ENCODE measurements at regions not wholly inside any gene's neighbourhood (a gene's known extent, or its start where the extent isn't known, plus 50 kb on each side); places are given as distances from the start of the nearest gene placed in this dataset.

- H3K4me1 ChIP-seq = no peaks in the 10 kb centered on the region
- H3K4me3 ChIP-seq = no peak overlapping the region
- H3K36me3 ChIP-seq = no peaks in the 10 kb centered on the region
- H3K9me3 ChIP-seq = no peaks in the 10 kb centered on the region
- no peak for DNase-seq (ENCODE audit: low spot score in 2 of 2)
- TF ChIP-seq CTCF (IDR thresholded peaks at IDR 0.05) = no peak
- TF ChIP-seq POLR2A (IDR thresholded peaks at IDR 0.05) = no peak
- no peak for TF ChIP-seq POLR2AphosphoS5 (IDR thresholded peaks at IDR 0.05)
- no peak overlapping the region for H3K27ac ChIP-seq
- intact Hi-C loops (cut with DNase I; ENCODE audit: low total_unique reads) = no loop called here
- H3K27me3 ChIP-seq = no peaks in the 10 kb centered on the region
Observed at GRCh38 chrY:8495243-8495642, 842.0 kb upstream of the TSPY4 start.

GRCh38 chrY:8500888-8501287 is 836.4 kb upstream of the TSPY4 start:
- Histone ChIP-seq H3K4me3 (no peak overlapping the region), H3K36me3 (no peaks in the 10 kb centered on the region), H3K4me1 (no peaks in the 10 kb centered on the region), H3K27ac (no peak overlapping the region), H3K27me3 (no peaks in the 10 kb centered on the region), H3K9me3 (no peaks in the 10 kb centered on the region)
- no peak for TF ChIP-seq POLR2AphosphoS5 (IDR thresholded peaks at IDR 0.05)
- TF ChIP-seq POLR2A (IDR thresholded peaks at IDR 0.05) = no peak
- TF ChIP-seq CTCF (IDR thresholded peaks at IDR 0.05) = no peak
- intact Hi-C loops (cut with DNase I; ENCODE audit: low total_unique reads) = no loop called here
- DNase-seq (ENCODE audit: low spot score in 2 of 2) = no peak

GRCh38 chrY:8533468-8533867 is 803.8 kb upstream of the TSPY4 start:
- H3K9me3 ChIP-seq = no peaks in the 10 kb centered on the region
- no peaks in the 10 kb centered on the region for H3K36me3 ChIP-seq
- no peaks in the 10 kb centered on the region for H3K27me3 ChIP-seq
- no peak overlapping the region for H3K27ac ChIP-seq
- no peak overlapping the region for H3K4me3 ChIP-seq
- no peak for TF ChIP-seq CTCF (IDR thresholded peaks at IDR 0.05)
- TF ChIP-seq POLR2AphosphoS5 (IDR thresholded peaks at IDR 0.05) = no peak
- no peak for TF ChIP-seq POLR2A (IDR thresholded peaks at IDR 0.05)
- H3K4me1 ChIP-seq = no peaks in the 10 kb centered on the region
- no peak for DNase-seq (ENCODE audit: low spot score in 2 of 2)
- intact Hi-C loops (cut with DNase I; ENCODE audit: low total_unique reads) = no loop called here

DNA sequence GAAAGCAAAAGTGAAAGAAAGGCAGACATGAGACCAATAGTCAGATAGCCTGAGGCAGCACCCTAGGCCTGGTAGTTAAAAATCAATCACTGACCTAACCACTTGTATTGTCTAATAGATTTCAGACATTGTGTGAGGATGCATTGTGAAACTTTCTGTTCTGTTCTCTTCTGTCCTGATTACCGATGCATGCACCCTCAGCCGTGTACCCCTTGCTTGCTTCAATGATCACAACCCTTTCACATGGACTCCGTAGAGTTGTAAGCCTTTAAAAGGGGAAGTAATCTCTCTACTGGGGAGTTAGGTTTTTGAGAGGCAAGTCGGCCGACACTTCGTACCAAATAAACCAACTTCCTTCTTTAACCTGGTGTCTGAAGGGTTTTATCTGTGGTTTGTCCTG is 801.6 kb upstream of the TSPY4 start:
- intact Hi-C loops (cut with DNase I; ENCODE audit: low total_unique reads) = no loop called here
- Histone ChIP-seq H3K4me3 (no peak overlapping the region), H3K27me3 (no peaks in the 10 kb centered on the region), H3K9me3 (no peaks in the 10 kb centered on the region), H3K4me1 (no peaks in the 10 kb centered on the region), H3K27ac (no peak overlapping the region), H3K36me3 (no peaks in the 10 kb centered on the region)
- no peak for TF ChIP-seq POLR2A (IDR thresholded peaks at IDR 0.05)
- no peak for TF ChIP-seq POLR2AphosphoS5 (IDR thresholded peaks at IDR 0.05)
- no peak for TF ChIP-seq CTCF (IDR thresholded peaks at IDR 0.05)
- no peak for DNase-seq (ENCODE audit: low spot score in 2 of 2)

GRCh38 chrY:8536277-8536676 is 801.0 kb upstream of the TSPY4 start:
- Histone ChIP-seq H3K27me3 (no peaks in the 10 kb centered on the region), H3K4me3 (no peak overlapping the region), H3K27ac (no peak overlapping the region), H3K9me3 (no peaks in the 10 kb centered on the region), H3K36me3 (no peaks in the 10 kb centered on the region), H3K4me1 (no peaks in the 10 kb centered on the region)
- TF ChIP-seq POLR2AphosphoS5 (IDR thresholded peaks at IDR 0.05) (no peak), CTCF (IDR thresholded peaks at IDR 0.05) (no peak), POLR2A (IDR thresholded peaks at IDR 0.05) (no peak)
- intact Hi-C loops (cut with DNase I; ENCODE audit: low total_unique reads) = no loop called here
- no peak for DNase-seq (ENCODE audit: low spot score in 2 of 2)

Measured in breast epithelium (tissue), 4 donors.